Panc1 (cell line): ENCODE measurements at regions not wholly inside any gene's neighbourhood (a gene's known extent, or its start where the extent isn't known, plus 50 kb on each side); places are given as distances from the start of the nearest gene placed in this dataset.

Experiments
- CTCF ChIP-seq: fragments of 450-650 bp; IDR thresholded peaks from 2 replicates; pipeline ENCODE4 v1.5.1; 2017; ENCODE audit warnings: mild to moderate bottlenecking
- REST ChIP-seq, 2 experiments: IDR thresholded peaks; 2 replicates each; pipeline ENCODE4 v1.6.1; 2011 to 2012; ENCODE audit warnings: low read depth in 2 of 2, control low read depth in 1 of 2, low read length in 1 of 2, mild to moderate bottlenecking in 1 of 2, moderate library complexity in 1 of 2; ENCODE audit not compliant: insufficient read depth in 1 of 2

DNA sequence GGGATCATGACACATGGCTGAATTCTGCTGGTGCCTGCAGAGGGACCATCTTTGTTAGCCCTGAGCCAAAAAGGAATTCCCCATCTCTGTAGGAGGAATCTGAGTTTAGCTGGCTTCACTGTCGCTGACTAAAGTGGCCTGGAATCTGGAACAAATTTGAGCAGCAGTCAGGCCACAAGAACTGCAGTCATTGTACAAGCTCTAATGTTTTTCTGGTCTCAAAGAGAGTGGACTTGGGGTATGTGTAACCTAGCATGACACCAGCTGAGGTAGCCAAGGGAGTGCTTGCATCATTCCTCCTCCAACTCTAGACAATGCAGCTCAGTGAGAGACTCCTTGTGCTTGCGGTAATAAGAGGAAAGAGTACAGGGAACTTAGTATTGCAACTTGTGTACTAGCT, 539.1 kb upstream of the LRRTM4 start:
- TF ChIP-seq CTCF, result no peak
- no peak for TF ChIP-seq REST (IDR thresholded peaks at IDR 0.05; ENCODE audit: insufficient read depth in 1 of 2, low read depth in 2 of 2, low read length in 1 of 2)
